OCI-LY3 (cell line): ENCODE measurements at regions not wholly inside any gene's neighbourhood (a gene's known extent, or its start where the extent isn't known, plus 50 kb on each side); places are given as distances from the start of the nearest gene placed in this dataset.

Experiments used
- EZH2phosphoT487 ChIP-seq: fragments of 200-600 bp; shearing (Covaris generic); IDR thresholded peaks from 2 replicates; pipeline ENCODE4 v1.6.1; 2018; ENCODE audit warnings: antibody characterized with exemption, mixed run types, low read depth
- TF ChIP-seq, protein P1 (sequence below): fragments of 200-600, 300-600 bp; sonication (generic); IDR thresholded peaks from 2 replicates; pipeline ENCODE4 v1.5.1; 2014; ENCODE audit warnings: antibody characterized with exemption, low read length, low read depth

- TF ChIP-seq, protein P1, sequence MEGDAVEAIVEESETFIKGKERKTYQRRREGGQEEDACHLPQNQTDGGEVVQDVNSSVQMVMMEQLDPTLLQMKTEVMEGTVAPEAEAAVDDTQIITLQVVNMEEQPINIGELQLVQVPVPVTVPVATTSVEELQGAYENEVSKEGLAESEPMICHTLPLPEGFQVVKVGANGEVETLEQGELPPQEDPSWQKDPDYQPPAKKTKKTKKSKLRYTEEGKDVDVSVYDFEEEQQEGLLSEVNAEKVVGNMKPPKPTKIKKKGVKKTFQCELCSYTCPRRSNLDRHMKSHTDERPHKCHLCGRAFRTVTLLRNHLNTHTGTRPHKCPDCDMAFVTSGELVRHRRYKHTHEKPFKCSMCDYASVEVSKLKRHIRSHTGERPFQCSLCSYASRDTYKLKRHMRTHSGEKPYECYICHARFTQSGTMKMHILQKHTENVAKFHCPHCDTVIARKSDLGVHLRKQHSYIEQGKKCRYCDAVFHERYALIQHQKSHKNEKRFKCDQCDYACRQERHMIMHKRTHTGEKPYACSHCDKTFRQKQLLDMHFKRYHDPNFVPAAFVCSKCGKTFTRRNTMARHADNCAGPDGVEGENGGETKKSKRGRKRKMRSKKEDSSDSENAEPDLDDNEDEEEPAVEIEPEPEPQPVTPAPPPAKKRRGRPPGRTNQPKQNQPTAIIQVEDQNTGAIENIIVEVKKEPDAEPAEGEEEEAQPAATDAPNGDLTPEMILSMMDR, result no peak
- TF ChIP-seq EZH2phosphoT487, result no peak
These were observed 104.2 kb downstream of the TAF11L14 start for GRCh38 chr5:17738446-17738845.
